HL-60 (cell line): ENCODE measurements at regions not wholly inside any gene's neighbourhood (a gene's known extent, or its start where the extent isn't known, plus 50 kb on each side); places are given as distances from the start of the nearest gene placed in this dataset.

Experiments used
- CTCF ChIP-seq: IDR thresholded peaks from one replicate; pipeline ENCODE4 v1.5.1; 2011; ENCODE audit warnings: low read length, control low read depth, inconsistent platforms; ENCODE audit not compliant: insufficient read depth
- POLR2AphosphoS5 ChIP-seq: IDR thresholded peaks from 2 replicates; pipeline ENCODE4 v1.6.1; 2012; ENCODE audit warnings: low read depth

DNA sequence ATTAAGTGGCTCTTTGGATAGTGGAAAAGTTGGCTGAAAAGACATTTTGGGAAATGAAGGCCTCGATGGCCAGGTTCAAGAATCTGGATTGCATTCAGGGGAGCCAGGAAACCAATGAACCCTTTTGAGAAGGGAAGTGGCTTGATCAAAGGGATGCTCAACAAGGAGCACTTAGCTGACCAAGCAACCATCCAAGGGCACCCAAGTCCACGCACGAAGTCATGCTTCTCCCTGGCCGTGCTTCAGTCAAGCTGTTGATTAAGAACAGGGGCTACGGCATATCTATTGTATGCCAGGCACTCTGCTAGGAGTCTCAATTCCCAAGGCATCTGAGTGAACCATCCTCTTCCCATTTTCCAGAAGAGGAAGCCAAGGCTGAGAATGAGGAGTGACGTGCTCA is 185.8 kb upstream of the GLI2 start:
- no peak for TF ChIP-seq CTCF
- TF ChIP-seq POLR2AphosphoS5 = no peak
